Body of pancreas (tissue), 4 donors: ENCODE measurements at regions not wholly inside any gene's neighbourhood (a gene's known extent, or its start where the extent isn't known, plus 50 kb on each side); places are given as distances from the start of the nearest gene placed in this dataset.

Source experiments
- ATAC-seq: fragments of 150-250 bp; one replicate; pipeline ENCODE4 v1.9.1; 2016
- DNase-seq, 4 donors: peaks; one replicate each; pipeline ENCODE4 v3.0.0-alpha.2; 2019
- H3K27ac ChIP-seq, 4 donors: fragments of 200-600 bp; sonication (generic); 1 replicate in 3 of 4; 2 replicates in 1 of 4; pipeline versions ENCODE4 v1.5.1 to v1.6.1; 2016 to 2019; ENCODE audit warnings: mild to moderate bottlenecking in 1 of 4, mixed read lengths in 1 of 4, moderate library complexity in 1 of 4
- H3K27me3 ChIP-seq, 2 donors: fragments of 200-600 bp; sonication (generic); one replicate each; pipeline ENCODE4 v1.6.0; 2016; ENCODE audit warnings: mild to moderate bottlenecking in 1 of 2
- H3K36me3 ChIP-seq, 2 donors: fragments of 200-600 bp; sonication (generic); replicated peaks in 1 of 2; 2 replicates each; pipeline ENCODE4 v1.5.1; 2016; ENCODE audit warnings: low read depth in 2 of 2; ENCODE audit not compliant: insufficient read depth in 1 of 2
- H3K4me1 ChIP-seq: fragments of 200-600 bp; sonication (generic); one replicate; pipeline ENCODE4 v1.6.0; 2016
- H3K4me3 ChIP-seq, 2 donors: fragments of 200-600 bp; sonication (generic); 1 replicate in 1 of 2; 2 replicates in 1 of 2; pipeline ENCODE4 v1.5.1; 2016 to 2019
- H3K9me3 ChIP-seq, 3 donors: fragments of 200-600 bp; sonication (generic); 1 replicate in 2 of 3; 2 replicates in 1 of 3; pipeline ENCODE4 v1.5.1; 2016
- CTCF ChIP-seq, 7 experiments: fragments of 450-650 bp in 4 of 7; fragments of 200-600 bp in 3 of 7; sonication (generic) in 3 of 7; IDR thresholded peaks; one replicate each; pipeline ENCODE4 v1.5.1; 2016 to 2019; ENCODE audit warnings: antibody characterized with exemption in 7 of 7
- POLR2A ChIP-seq, 3 donors: fragments of 450-650 bp; IDR thresholded peaks; one replicate each; pipeline ENCODE4 v1.6.1; 2016; ENCODE audit warnings: antibody characterized with exemption in 3 of 3, mild to moderate bottlenecking in 2 of 3
- WGBS, 2 donors: methylation state at CpG; one replicate each; pipeline ENCODE4 v1.1.5; 2017; 5-methylcytosine and 5-hydroxymethylcytosine counted together
- intact Hi-C: fragments of 100-400 bp; cut with DNase I; formaldehyde crosslinking; loops from one replicate; pipeline ENCODE4 v1.15.1; 2023

- Histone ChIP-seq H3K4me1 (no peaks in the 10 kb centered on the region), H3K9me3 (no peaks in the 10 kb centered on the region), H3K4me3 (no peak overlapping the region), H3K36me3 (no peaks in the 10 kb centered on the region), H3K27ac (no peak overlapping the region), H3K27me3 (no peaks in the 10 kb centered on the region)
- intact Hi-C loops = no loop called here
- ATAC-seq = no peak
- no peak for DNase-seq
- no peak for TF ChIP-seq POLR2A (IDR thresholded peaks at IDR 0.05)
- TF ChIP-seq CTCF (IDR thresholded peaks at IDR 0.05) = no peak
- 77 to 88% methylated on average over 6 of the region's 6 CpGs for WGBS, 2 donors
Measured at GRCh38 chr18:77559274-77559910, 309.7 kb downstream of the GALR1 start.

GRCh38 chr18:77560341-77560992, 310.8 kb downstream of the GALR1 start:
- Histone ChIP-seq H3K9me3 (no peaks in the 10 kb centered on the region), H3K27ac (no peak overlapping the region), H3K4me3 (no peak overlapping the region), H3K4me1 (no peaks in the 10 kb centered on the region), H3K36me3 (no peaks in the 10 kb centered on the region), H3K27me3 (no peaks in the 10 kb centered on the region)
- DNase-seq = no peak
- TF ChIP-seq CTCF (IDR thresholded peaks at IDR 0.05) (no peak), POLR2A (IDR thresholded peaks at IDR 0.05) (no peak)
- no peak for ATAC-seq
- 60 to 61% methylated on average over 3 of the region's 3 CpGs for WGBS, 2 donors
- intact Hi-C loops = no loop called here

GRCh38 chr18:77566604-77567003, 317.0 kb downstream of the GALR1 start:
- Histone ChIP-seq H3K36me3 (no peaks in the 10 kb centered on the region), H3K9me3 (no peaks in the 10 kb centered on the region), H3K27me3 (no peaks in the 10 kb centered on the region), H3K27ac (no peak overlapping the region), H3K4me1 (no peaks in the 10 kb centered on the region), H3K4me3 (no peak overlapping the region)
- ATAC-seq (no peak), DNase-seq (no peak)
- 81 to 83% methylated on average over 9 to 10 of the region's 10 CpGs for WGBS, 2 donors
- intact Hi-C loops = no loop called here
- no peak for TF ChIP-seq CTCF (IDR thresholded peaks at IDR 0.05)
- TF ChIP-seq POLR2A (IDR thresholded peaks at IDR 0.05) = no peak

- ATAC-seq (no peak), DNase-seq (no peak)
- Histone ChIP-seq H3K36me3 (no peaks in the 10 kb centered on the region), H3K9me3 (no peaks in the 10 kb centered on the region), H3K27ac (no peak overlapping the region), H3K27me3 (no peaks in the 10 kb centered on the region), H3K4me3 (no peak overlapping the region), H3K4me1 (no peaks in the 10 kb centered on the region)
- WGBS, 2 donors = 49 to 64% methylated on average over 8 of the region's 8 CpGs
- intact Hi-C loops = no loop called here
- no peak for TF ChIP-seq POLR2A (IDR thresholded peaks at IDR 0.05)
- no peak for TF ChIP-seq CTCF (IDR thresholded peaks at IDR 0.05)
Measured at GRCh38 chr18:77567205-77567604, 317.6 kb downstream of the GALR1 start.

- no peak for DNase-seq
- 77 to 82% methylated on average over 8 of the region's 8 CpGs for WGBS, 2 donors
- no peaks in the 10 kb centered on the region for H3K4me1 ChIP-seq
- H3K27ac ChIP-seq = no peak overlapping the region
- H3K9me3 ChIP-seq = no peaks in the 10 kb centered on the region
- ATAC-seq = no peak
- no peak overlapping the region for H3K4me3 ChIP-seq
- intact Hi-C loops = no loop called here
- TF ChIP-seq POLR2A (IDR thresholded peaks at IDR 0.05) (no peak), CTCF (IDR thresholded peaks at IDR 0.05) (no peak)
- no peaks in the 10 kb centered on the region for H3K36me3 ChIP-seq
- H3K27me3 ChIP-seq = no peaks in the 10 kb centered on the region
Measured at GRCh38 chr18:77571743-77572142, 322.1 kb downstream of the GALR1 start.
